22Rv1 (cell line): ENCODE measurements at regions not wholly inside any gene's neighbourhood (a gene's known extent, or its start where the extent isn't known, plus 50 kb on each side); places are given as distances from the start of the nearest gene placed in this dataset.
"Not testable (repeated sequence)": the region's sequence is repeated elsewhere in the genome, so short reads cannot be mapped to it uniquely, and the experiment has no call there.

ENCODE experiments used
- H3K27ac ChIP-seq: fragments of 450-650 bp; 2 replicates; pipeline ENCODE4 v1.5.1; 2017

DNA sequence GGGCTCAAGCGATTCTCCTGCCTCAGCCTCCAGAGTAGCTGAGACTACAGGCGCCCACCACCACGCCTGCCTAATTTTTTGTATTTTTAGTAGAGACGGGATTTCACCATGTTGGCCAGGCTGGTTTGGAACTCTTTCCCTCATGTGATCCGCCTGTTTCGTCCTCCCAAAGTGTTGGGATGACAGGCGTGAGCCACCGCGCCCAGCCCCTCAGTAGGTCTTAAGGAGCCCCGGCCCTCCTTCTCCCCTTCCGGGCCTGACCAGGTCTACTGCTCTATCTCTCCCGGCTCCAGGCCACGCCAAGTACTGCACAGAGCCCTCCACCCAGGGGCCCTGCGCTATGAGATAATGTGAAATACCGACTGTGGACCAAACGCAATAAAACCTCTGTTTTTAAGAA, 785.5 kb downstream of the FOXD4L5 start:
- not testable (repeated sequence) for H3K27ac ChIP-seq

DNA sequence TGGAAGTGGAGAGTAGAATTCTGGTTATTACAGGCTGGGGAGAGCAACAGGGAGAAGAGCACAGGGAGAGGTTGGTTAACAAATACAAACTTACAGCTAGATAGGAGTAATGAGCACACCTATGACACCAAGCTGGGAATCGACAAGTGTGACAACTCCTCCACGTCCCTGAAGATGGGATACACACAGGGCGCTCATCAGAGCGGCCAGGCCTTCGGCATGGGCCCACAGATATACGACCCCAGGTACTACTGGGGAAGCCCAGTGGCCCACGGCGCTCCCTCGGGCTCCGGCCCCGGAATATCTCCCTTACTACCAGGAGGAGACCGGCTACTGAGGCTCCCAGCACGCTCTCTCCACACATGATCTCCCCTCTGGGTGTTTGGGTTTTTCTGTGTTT, 786.6 kb downstream of the FOXD4L5 start:
- not testable (repeated sequence) for H3K27ac ChIP-seq

DNA sequence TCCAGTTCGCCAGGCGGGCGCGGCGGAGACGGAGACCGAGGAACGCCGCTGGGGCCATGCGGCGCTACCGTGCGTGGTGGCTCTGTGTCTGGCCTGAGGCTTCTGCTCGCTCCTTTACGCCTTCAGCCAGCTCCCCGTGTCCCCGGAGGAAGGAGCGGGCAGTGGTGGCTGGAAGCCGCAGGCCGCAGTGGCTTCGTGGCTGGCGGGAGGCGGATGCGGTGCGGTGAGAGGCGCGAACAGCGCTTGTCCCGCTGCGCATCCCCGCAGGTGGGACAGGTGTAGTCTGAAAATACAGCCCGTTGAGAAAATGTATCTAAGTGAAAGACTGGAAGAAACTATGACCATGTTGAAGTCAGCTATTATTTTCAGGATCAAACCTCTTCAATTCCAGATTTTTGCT, 796.5 kb downstream of the FOXD4L5 start:
- H3K27ac ChIP-seq, result not testable (repeated sequence)

DNA sequence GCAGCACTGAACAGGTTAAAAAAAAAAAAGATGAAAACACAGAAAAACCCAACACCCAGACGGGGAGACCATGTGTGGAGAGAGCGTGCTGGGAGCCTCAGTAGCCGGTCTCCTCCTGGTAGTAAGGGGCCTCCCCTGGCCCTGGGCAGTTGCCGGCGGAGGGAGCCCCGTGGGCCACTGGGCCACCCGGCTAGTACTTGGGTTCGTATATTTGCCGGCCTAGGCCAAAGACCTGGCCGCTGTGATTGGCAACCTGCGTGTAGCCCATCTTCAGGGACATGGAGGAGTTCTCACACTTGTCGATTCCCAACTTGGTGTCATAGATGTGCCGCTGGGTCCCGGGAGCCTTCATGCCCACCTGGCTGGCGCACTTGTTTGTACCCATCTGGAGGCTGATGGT, 798.9 kb downstream of the FOXD4L5 start:
- not testable (repeated sequence) for H3K27ac ChIP-seq

DNA sequence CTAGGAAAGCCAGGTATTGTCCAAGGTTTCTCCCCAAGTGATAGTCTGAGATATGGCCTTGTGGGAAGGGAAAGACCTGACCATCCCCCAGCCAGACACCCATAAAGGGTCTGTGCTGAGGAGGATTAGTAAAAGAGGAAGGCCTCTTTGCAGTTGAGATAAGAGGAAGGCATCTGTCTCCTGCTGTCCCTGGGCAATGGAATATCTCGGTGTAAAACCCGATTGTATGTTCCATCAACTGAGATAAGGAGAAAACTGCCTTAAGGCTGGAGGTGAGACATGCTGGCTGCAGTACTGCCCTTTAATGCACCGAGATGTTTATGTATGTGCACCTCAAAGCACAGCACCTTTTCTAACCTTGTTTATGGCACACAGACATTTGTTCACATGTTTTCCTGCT, 805.9 kb downstream of the FOXD4L5 start:
- peak overlapping the region; percentile 74 for H3K27ac ChIP-seq

DNA sequence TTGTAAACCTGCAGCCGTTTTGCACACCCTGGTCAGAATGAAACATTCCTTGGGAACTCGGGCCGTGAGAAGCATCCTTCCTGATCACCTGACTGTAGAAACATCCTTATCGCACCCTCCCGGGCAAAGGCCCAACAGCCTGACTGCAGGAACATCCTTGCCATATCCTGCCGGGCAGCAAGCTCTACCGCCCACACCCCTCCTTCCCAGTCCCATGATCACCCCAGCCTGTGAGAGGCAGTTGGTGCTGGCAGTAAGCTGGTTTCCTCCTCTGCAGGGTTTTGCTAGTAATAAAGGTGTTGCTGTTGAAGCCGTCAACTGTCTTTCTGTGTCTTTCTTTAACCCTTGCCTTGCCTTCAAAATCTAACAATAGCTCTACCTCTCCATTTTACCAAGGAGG, 816.1 kb downstream of the FOXD4L5 start:
- H3K27ac ChIP-seq, result not testable (repeated sequence)

DNA sequence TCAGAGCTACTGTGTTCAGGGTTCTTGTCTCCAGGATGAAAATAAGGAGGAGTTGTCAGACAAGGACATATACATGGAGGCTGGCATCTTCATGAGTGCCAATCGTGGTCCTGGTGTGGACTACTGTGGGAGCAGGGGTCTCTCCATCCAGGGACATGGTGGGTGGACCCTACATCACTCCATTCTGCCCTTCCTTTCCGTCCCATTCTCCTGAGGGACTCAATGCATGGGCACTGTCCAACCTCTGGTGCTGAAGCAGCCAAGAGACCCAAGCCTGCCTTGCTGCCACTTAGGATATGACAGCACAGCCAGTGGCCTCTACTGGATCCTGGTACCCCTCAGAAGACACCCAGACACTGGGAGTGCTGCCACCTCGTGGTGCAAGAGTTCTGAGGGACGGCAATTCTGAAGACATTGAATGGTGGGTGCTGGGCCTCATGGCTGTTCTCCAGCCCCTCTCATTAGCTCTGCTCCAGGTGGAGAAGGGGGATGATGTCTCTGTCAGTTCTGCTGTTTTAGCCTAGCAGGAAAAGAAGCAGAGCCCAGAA, 818.9 kb downstream of the FOXD4L5 start:
- not testable (repeated sequence) for H3K27ac ChIP-seq

DNA sequence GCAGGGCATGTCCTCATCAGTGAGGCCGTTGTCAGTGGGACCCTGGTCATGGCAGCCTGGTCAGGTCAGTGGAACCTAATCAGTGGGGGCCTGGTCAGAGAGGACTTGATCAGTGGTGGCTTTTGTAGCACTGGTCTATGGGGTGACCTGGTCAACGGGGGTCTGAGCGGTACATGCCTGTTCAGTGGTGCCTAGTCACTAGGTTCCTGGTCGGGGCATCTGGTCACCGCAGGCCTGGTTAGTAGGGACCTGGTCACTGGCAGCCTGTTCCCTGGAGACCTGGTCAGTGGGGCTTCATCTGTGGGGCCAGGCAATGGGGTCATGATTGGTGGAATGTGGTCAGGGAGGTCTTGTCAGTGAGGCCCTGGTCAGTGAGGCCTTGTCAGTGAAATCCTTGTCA, 823.1 kb downstream of the FOXD4L5 start:
- not testable (repeated sequence) for H3K27ac ChIP-seq

DNA sequence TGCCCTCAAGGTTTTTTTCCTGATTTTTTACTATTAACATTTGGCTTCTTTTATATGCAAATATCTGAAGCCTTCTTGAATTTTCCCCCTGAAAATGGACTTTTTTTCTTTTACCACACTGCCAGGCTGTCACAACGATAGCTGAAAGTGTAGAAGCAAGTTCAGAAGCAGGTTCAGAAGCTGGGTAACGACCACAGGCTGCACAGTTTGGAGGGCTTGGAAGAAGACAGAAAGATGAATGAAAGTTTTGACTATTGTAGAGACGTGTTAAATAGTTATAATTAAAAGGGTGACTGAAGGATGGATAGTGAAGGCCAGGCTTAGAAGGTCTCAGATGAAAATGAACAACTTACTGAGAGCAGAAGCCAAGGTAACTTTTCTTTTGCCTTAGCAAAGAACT, 826.4 kb downstream of the FOXD4L5 start:
- H3K27ac ChIP-seq, result not testable (repeated sequence)

DNA sequence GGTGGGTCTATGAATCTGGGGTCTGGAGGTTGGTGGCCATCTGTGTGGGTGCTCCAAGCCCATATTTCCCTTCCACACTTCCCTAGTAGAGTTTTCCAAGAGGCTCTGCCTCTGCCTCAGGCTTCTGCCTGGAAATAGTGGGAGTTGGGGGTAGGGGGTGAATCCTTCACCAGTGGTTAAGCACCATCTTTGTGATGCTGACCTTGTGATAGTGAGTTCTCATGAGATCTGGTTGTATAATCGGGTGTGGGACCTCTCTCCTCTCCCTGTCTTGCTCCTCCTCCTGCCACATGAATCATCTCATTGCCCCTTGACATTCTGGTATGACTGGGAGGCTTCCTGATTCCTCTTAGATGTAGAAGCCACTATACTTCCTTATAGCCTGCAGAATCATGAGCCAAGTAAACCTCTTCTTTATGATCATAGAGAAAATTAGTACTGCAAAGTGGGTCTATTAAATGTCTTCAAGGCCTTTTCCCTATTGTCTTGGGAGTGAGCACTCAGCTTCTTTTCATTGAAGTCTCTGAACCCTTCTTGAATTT, 829.8 kb downstream of the FOXD4L5 start:
- not testable (repeated sequence) for H3K27ac ChIP-seq

DNA sequence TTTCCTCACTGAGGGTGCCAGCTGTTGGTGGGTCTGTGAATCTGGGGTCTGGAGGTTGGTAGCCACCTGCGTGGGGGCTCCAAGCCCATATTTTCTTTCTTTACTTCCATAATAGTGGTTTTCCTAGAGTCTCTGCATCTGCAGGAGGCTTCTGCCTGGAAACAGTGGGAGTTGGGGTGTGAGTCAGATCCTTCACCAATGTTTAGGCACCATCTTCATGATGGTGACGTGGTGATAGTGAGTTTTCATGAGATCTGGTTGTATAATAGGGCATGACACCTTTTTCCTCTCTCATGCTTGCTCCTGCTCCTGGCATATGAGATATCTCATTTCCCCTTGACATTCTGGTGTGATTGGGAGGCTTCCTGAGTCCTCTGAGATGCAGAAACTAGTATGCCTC, 832.9 kb downstream of the FOXD4L5 start:
- H3K27ac ChIP-seq, result not testable (repeated sequence)

DNA sequence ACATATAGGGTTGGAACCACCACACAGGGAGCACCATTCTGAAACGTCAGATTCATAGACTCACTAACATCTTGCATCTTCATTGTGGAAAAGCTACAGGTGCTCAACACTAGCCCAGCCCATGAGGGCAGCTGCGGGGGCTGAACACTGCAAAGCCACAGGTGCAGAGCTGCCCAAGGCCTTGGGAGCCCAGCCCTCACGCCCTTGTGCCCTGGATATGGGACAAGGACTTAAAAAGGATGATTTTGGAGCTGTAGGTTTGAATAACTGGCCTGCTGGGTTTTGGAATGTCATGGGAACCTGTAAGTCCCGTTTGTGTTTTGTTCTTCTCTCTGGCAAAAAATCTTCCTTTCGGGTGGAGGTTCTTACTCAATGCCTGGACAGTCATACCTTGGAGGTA, 834.4 kb downstream of the FOXD4L5 start:
- H3K27ac ChIP-seq, result not testable (repeated sequence)

DNA sequence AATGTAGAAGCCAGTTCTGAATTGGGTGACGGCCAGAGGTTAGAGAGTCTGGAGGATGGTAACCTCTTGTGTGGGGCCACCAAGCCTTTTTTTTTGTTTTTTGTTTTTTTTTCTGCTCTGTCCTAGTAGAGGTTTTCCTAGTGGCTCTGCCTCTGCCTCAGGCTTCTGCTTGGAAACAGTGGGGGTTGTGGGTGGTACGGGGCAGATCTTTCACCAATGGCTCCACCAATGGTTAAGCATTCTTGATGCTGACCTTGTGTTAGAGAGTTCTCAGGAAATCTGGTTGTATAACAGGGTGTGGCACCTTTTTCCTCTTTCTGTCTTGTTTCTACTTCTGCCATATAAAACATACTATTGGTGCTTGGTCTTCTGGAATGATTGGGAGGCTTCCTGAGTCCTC, 836.0 kb downstream of the FOXD4L5 start:
- not testable (repeated sequence) for H3K27ac ChIP-seq

DNA sequence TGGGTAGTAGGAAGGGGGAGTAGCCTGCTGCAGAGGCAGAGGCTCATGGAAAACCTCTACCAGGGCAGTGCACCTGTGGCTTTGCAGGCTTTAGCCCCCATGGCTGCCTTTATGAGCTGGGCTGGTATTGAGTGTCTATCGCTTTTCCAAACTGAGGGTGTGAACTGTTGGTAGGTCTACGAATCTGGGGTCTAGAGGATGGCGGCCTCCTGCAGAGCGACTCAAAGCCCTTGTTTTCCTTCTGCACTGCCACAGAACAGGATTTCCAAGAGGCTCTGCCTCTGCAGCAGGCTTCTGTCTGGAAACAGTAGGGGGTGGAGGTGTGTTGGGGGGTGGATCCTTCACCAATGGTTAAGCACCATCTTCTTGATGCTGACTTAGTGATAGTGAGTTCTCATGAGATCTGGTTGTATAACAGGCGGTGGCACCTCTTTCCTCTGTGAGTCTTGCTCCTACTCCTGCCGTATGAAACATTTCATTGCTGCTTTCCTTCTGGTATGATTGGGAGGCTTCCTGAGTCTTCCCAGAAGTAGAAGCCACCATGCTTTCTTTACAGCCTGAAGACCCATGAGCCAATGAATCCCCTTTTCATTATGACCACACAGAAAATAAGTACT, 840.0 kb downstream of the FOXD4L5 start:
- not testable (repeated sequence) for H3K27ac ChIP-seq

DNA sequence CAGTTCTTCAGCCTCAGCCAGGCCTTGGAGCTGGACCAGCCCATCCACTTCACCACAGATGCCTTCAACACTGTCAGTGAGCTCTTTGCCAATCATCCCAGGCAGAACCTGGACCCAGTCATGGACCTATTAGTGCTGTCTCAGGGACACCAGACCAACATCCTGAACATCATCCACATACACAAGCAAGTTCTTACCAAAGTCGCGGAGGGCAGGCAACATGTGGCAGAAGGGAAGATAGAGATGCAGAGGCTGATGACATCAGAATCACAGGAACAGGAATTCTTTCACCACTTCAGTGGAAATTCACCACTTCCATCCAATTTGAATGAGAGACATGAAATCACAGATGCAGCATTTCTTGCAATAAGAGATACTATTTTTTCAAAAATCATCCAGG, 845.3 kb downstream of the FOXD4L5 start:
- H3K27ac ChIP-seq, result not testable (repeated sequence)
